HFF-Myc (cell line): ENCODE measurements at regions not wholly inside any gene's neighbourhood (a gene's known extent, or its start where the extent isn't known, plus 50 kb on each side); places are given as distances from the start of the nearest gene placed in this dataset.

Experiments
- DNase-seq: peaks from one replicate; pipeline ENCODE4 v3.0.0-alpha.2; 2011; ENCODE audit warnings: low read depth; ENCODE audit errors: extremely low read depth
- H3K4me3 ChIP-seq: replicated peaks from 2 replicates; pipeline ENCODE4 v1.5.1; 2011; ENCODE audit warnings: low read depth, mild to moderate bottlenecking, control low read depth, low read length
- TF ChIP-seq, protein P1 (sequence below): IDR thresholded peaks from 2 replicates; pipeline ENCODE4 v1.5.1; 2012; ENCODE audit warnings: mild to moderate bottlenecking, low read depth, low read length, control low read depth; ENCODE audit errors: missing control alignments

DNA sequence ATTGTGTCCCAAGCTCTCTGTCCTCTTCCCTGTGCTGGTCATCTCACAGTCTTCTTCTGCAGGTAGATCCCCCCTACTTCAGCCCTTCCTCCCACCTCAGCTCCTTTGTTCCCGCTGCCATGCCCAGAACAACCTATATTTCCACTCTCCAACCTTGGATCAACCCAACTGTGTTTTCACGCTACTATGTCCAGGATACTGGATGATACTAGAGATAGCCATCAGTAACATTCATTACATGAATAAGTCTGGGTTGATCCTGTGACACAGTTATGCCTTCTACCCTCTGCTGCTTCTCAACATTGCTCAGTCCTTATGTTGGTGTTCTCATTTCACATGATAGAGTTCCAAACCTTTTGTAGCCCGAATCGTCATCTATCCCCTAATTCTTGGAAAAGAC is 286.4 kb downstream of the ZEB1 start:
- H3K4me3 ChIP-seq, result no peak overlapping the region
- TF ChIP-seq, protein P1, sequence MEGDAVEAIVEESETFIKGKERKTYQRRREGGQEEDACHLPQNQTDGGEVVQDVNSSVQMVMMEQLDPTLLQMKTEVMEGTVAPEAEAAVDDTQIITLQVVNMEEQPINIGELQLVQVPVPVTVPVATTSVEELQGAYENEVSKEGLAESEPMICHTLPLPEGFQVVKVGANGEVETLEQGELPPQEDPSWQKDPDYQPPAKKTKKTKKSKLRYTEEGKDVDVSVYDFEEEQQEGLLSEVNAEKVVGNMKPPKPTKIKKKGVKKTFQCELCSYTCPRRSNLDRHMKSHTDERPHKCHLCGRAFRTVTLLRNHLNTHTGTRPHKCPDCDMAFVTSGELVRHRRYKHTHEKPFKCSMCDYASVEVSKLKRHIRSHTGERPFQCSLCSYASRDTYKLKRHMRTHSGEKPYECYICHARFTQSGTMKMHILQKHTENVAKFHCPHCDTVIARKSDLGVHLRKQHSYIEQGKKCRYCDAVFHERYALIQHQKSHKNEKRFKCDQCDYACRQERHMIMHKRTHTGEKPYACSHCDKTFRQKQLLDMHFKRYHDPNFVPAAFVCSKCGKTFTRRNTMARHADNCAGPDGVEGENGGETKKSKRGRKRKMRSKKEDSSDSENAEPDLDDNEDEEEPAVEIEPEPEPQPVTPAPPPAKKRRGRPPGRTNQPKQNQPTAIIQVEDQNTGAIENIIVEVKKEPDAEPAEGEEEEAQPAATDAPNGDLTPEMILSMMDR, result no peak
- DNase-seq, result no peak

DNA sequence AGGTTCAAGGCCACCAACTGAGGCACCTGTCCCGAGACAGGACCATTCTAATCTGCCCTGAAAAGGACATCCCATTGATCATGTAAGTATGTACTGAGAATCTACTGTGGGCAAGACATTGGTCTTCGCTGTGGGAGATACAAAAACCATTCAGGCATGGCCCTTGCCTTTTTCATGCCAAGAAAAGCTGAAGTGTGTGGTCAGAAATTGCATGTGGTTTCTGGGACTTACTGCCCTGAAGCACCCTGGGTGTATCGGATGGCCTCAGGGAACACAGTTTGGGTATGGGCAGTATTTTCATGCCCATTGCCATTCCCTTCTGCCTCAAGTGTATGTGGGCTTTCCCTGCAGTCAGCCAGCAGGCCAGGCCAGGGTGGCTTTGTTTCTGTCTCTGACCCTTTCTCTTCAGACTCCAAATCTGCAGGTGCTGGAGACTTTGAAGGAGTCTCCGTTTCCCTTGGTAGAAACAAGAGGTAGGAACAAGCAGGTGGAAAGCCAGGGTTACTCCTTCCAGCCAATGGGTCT is 285.7 kb downstream of the ZEB1 start:
- DNase-seq, result no peak
- H3K4me3 ChIP-seq, result no peak overlapping the region
- TF ChIP-seq, protein P1, result no peak

GRCh38 chr10:31604096-31604495 is 285.1 kb downstream of the ZEB1 start:
- peak; percentile 89 for DNase-seq
- TF ChIP-seq, protein P1, result no peak
- H3K4me3 ChIP-seq, result peak overlapping the region; percentile 57

GRCh38 chr10:31603235-31604087 is 284.4 kb downstream of the ZEB1 start:
- TF ChIP-seq, protein P1, result no peak
- DNase-seq, result peak; percentile 90
- H3K4me3 ChIP-seq, result peak overlapping the region; percentile 57

GRCh38 chr10:31602541-31603234 is 283.7 kb downstream of the ZEB1 start:
- DNase-seq, result no peak
- H3K4me3 ChIP-seq, result peak overlapping the region; percentile 57
- TF ChIP-seq, protein P1, result no peak

DNA sequence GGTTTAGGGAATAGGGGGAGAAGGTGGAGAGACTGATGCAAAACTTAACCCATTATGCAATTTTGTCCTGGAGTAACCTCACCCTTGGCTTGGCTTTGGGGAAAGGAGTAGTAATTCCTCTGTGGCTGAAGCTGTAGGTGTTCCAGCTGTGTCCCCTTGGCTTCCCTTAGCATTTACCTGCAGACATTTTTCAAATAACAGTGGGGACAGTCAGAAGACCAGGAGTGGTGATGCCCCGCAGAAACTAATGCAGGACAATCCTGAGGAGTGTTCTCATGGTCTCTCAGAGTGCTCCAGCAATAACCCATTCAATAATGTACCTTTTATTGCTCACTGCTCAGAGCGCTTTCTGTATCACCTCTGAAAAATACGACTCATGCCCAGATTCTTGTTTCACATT is 282.1 kb downstream of the ZEB1 start:
- no peak for DNase-seq
- TF ChIP-seq, protein P1, result no peak
- H3K4me3 ChIP-seq, result no peak overlapping the region
